GM19025 (cell line): ENCODE measurements at regions not wholly inside any gene's neighbourhood (a gene's known extent, or its start where the extent isn't known, plus 50 kb on each side); places are given as distances from the start of the nearest gene placed in this dataset.

Experiments used
- ATAC-seq: cut with Tn5 transposase; IDR thresholded peaks from one replicate; pipeline ENCODE4 v1.9.1; 2021; ENCODE audit warnings: mild to moderate bottlenecking, low read depth, moderate library complexity; ENCODE audit not compliant: unreplicated experiment

DNA sequence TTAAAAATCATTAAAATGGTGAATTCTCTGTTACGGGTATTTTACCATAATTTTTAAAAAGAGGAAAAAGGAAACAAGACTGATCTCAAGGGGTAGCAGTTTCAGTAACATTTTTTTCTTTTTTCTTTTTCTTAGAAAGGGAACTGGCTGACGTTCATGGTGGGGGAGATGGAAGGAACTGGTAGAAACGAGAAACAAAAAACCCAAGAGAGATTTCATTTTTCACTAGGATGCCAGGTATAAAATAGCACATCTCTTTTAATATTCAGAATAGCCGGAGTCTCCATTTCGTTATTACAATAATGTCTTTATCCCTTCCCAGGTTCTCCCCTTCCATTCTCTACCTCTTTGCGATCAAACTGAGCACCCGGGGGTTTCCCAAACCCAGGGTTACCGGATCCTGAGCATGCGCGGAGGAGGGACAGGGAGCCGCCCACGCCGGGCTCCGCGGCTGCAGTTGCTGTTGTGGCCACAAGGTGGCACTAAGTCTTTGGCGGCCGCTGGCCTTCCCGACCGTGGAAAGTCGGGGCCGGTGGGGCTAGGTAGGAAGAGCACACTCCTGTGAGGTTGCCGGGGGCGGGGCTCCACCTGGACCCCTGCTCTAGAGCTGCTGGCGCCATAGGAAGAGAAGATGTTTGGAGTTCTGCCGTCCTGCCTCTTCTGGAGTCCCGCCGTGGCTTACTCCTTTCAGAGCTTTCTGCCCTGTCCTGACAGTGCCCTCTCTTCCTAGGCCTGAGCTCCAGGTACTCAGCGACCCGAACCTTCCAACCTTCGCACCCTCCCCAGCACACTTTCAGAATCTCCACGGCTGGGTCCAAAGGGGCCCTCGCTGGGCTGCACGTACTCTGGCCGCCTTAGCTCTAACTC, 146.8 kb downstream of the SH3BGRL2 start:
- ATAC-seq, result peak; percentile 83

DNA sequence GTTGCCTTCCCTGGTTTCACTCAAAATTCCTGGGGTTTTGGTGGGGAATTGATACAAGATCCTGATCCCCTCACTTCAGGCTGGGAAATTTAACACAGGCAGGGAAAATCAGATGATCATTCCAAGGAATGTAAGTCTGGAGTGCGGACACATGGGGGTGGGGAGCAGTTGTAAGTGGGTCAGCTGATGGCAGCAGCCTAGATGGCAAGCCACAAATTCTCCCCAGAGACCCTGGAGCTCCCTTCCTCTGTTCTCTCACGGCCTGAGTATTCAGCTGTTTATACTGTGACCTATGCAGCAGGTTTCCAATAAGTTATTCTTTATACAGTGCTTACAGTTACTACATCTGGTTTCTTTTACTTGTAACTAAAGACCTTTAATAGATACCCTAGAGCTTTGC, 144.9 kb downstream of the SH3BGRL2 start:
- no peak for ATAC-seq

DNA sequence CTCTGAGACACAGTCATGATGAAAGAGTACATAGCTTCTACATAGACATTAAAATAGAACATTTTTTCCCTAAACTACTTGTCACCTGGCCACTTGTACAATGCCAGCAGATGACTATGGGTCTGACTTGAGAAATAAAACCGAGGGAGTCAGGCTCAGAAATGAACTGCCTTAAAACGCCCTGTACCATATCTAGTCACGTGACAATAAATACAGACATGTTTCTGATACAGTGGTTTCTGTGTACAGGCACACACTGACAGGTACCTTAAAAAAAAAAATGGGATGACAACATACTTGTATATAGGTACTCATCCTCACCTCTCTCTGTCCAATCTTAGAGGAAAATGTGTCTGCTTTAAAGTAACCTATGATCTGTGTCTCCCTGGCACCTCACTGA, 144.1 kb downstream of the SH3BGRL2 start:
- no peak for ATAC-seq

DNA sequence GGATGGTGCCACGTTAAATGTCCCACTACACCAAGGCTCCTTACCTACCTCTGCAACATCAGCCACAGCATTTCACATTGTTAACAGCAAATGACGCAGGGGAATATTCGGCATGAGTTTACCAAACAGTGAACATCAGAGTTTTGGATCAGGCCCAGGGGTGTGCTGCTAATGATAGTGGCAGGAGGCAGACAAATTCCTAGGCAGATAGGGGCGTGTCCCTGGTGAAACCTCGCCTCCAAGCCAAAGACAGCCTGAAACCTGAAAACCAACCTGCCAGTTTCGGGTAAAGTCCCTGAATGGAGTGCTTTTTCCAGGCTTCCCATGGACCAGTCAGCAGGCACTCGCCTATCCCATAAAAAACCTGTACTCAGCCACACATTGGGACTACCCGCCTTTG, 133.6 kb downstream of the SH3BGRL2 start:
- no peak for ATAC-seq

DNA sequence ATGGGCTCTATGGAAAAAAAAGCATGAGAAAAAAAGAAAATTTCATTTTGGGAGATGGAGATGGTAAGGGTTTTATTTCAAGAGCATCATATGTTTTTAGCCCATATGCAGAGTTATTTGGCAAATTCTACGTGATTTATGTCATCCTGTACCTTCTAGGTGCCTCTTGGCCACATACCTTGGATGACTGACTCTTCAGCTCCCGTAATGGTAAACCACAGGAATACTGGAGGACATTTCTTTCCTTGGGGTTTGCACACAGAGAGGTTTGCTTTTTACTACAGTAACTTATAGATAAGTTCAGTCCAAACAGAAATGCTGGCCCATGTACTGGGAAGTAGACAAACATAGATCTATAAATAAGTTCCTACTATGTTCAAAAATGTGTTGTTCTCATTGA, 132.2 kb downstream of the SH3BGRL2 start:
- ATAC-seq, result no peak

DNA sequence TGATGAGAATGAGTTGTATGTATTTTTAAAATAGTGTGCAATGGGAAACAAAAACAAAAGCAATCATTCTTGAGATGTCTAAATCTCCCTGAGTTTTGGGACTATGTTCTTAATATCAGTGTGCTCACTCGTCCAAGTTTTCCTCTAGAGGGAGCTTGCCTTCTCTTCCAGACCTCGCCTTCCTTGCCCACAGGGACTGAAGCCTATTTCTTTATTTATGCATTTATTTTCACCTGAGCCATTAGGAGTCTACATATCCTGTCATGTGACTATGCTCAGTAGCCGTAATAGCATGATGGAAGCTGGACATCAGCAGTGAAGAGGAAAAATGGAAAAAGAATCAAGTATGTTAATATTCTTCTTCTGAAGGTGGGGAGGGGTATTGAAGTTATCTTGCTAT, 131.2 kb downstream of the SH3BGRL2 start:
- no peak for ATAC-seq

DNA sequence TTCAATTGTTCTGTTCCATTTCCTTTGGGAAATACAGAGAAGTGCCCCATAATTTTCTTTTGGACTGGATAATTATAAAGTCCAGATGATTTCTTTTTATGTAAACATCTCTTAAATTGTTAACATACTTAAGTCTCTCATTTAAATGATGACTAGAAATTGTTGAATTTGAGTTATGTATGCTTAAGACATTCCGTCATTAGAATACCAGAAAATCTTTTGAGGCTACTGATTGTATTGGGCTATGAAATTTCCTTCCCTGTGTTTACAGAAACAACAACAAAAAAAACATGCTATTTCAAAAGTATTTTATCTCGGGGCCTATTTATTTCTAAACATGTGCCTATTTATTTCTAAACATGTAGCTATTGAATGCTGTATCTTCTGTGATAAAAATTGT, 125.4 kb downstream of the SH3BGRL2 start:
- no peak for ATAC-seq

DNA sequence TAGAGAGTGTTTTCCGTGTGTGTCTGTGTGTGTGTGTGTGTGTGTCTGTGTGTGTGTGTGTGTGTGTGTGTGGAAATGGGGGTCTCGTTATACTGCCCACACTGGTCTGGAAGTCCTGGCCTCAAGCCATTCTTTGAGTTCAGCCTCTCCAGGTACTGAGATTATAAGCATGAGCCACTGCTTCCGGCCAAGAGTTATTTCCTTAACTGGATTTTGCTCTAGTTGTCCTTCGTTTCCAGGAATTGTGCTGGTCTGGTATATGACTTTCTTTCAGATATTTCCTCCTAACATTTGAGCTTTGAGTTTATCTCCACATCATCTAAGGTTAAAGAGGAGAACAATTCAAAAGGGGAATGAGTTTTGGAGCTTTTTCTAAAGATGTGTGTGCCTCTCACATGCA, 124.8 kb downstream of the SH3BGRL2 start:
- no peak for ATAC-seq
